H9 (cell line): ENCODE measurements at regions not wholly inside any gene's neighbourhood (a gene's known extent, or its start where the extent isn't known, plus 50 kb on each side); places are given as distances from the start of the nearest gene placed in this dataset.

Experiments used
- DNase-seq: peaks from one replicate; pipeline ENCODE4 v3.0.0-alpha.2; 2017
- H2AFZ ChIP-seq: one replicate; pipeline ENCODE4 v1.6.1; 2013; ENCODE audit warnings: mild to moderate bottlenecking, low read length, control low read depth, moderate library complexity
- H2AK5ac ChIP-seq: 2 replicates; pipeline ENCODE4 v1.6.1; 2013; ENCODE audit warnings: low read length, control low read depth, mixed read lengths; ENCODE audit not compliant: insufficient read length
- H2BK120ac ChIP-seq: one replicate; pipeline ENCODE4 v1.6.1; 2013; ENCODE audit warnings: low read depth, mild to moderate bottlenecking, low read length, control low read depth, inconsistent platforms; ENCODE audit not compliant: poor library complexity, severe bottlenecking
- H2BK12ac ChIP-seq: 2 replicates; pipeline ENCODE4 v1.6.1; 2013; ENCODE audit warnings: low read length, control low read depth, mixed read lengths, low read depth; ENCODE audit not compliant: insufficient read length
- H2BK15ac ChIP-seq: 2 replicates; pipeline ENCODE4 v1.6.1; 2013; ENCODE audit warnings: low read depth, low read length, control low read depth
- H2BK20ac ChIP-seq: one replicate; pipeline ENCODE4 v1.6.1; 2013; ENCODE audit warnings: low read depth, mild to moderate bottlenecking, low read length, control low read depth, inconsistent platforms; ENCODE audit not compliant: poor library complexity, severe bottlenecking
- H2BK5ac ChIP-seq: 2 replicates; pipeline ENCODE4 v1.6.1; 2013; ENCODE audit warnings: low read length, control low read depth, mixed read lengths; ENCODE audit not compliant: insufficient read length
- H3K14ac ChIP-seq: 2 replicates; pipeline ENCODE4 v1.6.1; 2013; ENCODE audit warnings: low read length, control low read depth; ENCODE audit not compliant: insufficient read depth
- H3K18ac ChIP-seq: 2 replicates; pipeline ENCODE4 v1.6.1; 2013; ENCODE audit warnings: low read depth, mild to moderate bottlenecking, mixed read lengths, low read length, control low read depth; ENCODE audit not compliant: insufficient read length
- H3K23ac ChIP-seq: 2 replicates; pipeline ENCODE4 v1.6.1; 2013; ENCODE audit warnings: low read length, control low read depth, mixed read lengths, low read depth; ENCODE audit not compliant: insufficient read length
- H3K23me2 ChIP-seq: 2 replicates; pipeline ENCODE4 v1.6.1; 2013; ENCODE audit warnings: low read depth, mild to moderate bottlenecking, mixed read lengths, low read length, control low read depth; ENCODE audit not compliant: insufficient read length, poor library complexity, severe bottlenecking
- H3K27ac ChIP-seq: 2 replicates; pipeline ENCODE4 v1.5.1; 2013; ENCODE audit warnings: low read length, control low read depth, mixed read lengths, low read depth; ENCODE audit not compliant: insufficient read length
- H3K27me3 ChIP-seq: 2 replicates; pipeline ENCODE4 v1.6.1; 2013; ENCODE audit warnings: low read length, control low read depth, inconsistent platforms; ENCODE audit not compliant: insufficient read depth
- H3K4ac ChIP-seq: 2 replicates; pipeline ENCODE4 v1.6.1; 2013; ENCODE audit warnings: low read depth, mild to moderate bottlenecking, control low read depth, inconsistent platforms, low read length, moderate library complexity
- H3K4me1 ChIP-seq: 2 replicates; pipeline ENCODE4 v1.6.1; 2013; ENCODE audit warnings: low read length, control low read depth, inconsistent platforms; ENCODE audit not compliant: insufficient read depth
- H3K4me2 ChIP-seq: 2 replicates; pipeline ENCODE4 v1.6.1; 2013; ENCODE audit warnings: low read length, control low read depth, mixed read lengths; ENCODE audit not compliant: insufficient read length, insufficient read depth
- H3K56ac ChIP-seq: 2 replicates; pipeline ENCODE4 v1.6.1; 2013; ENCODE audit warnings: low read depth, mild to moderate bottlenecking, mixed read lengths, low read length, control low read depth; ENCODE audit not compliant: insufficient read length
- H3K79me1 ChIP-seq: 2 replicates; pipeline ENCODE4 v1.6.1; 2013; ENCODE audit warnings: low read depth, mild to moderate bottlenecking, moderate library complexity, low read length, control low read depth, inconsistent platforms; ENCODE audit not compliant: insufficient read depth, poor library complexity, severe bottlenecking
- H3K79me2 ChIP-seq: 2 replicates; pipeline ENCODE4 v1.6.1; 2013; ENCODE audit warnings: low read length, control low read depth, inconsistent platforms; ENCODE audit not compliant: insufficient read depth
- H3K9ac ChIP-seq: 2 replicates; pipeline ENCODE4 v1.6.1; 2013; ENCODE audit warnings: low read length, control low read depth, mixed read lengths; ENCODE audit not compliant: insufficient read length; ENCODE audit errors: extremely low read depth
- H3K9me3 ChIP-seq: one replicate; pipeline ENCODE4 v1.6.1; 2013; ENCODE audit warnings: low read depth, low read length, inconsistent platforms; ENCODE audit not compliant: control insufficient read depth
- H3T11ph ChIP-seq: one replicate; pipeline ENCODE4 v1.6.1; 2013; ENCODE audit warnings: mild to moderate bottlenecking, low read length, control low read depth, inconsistent platforms
- H4K20me1 ChIP-seq: one replicate; pipeline ENCODE4 v1.6.1; 2013; ENCODE audit not compliant: control insufficient read depth, insufficient read length, insufficient read depth
- H4K5ac ChIP-seq: 2 replicates; pipeline ENCODE4 v1.6.1; 2013; ENCODE audit warnings: low read depth, mild to moderate bottlenecking, mixed read lengths, low read length, control low read depth; ENCODE audit not compliant: insufficient read length
- H4K8ac ChIP-seq: replicated peaks from 2 replicates; pipeline ENCODE4 v1.6.1; 2013; ENCODE audit warnings: low read length, control low read depth, mixed read lengths, low read depth; ENCODE audit not compliant: insufficient read length
- H4K91ac ChIP-seq: 2 replicates; pipeline ENCODE4 v1.6.1; 2013; ENCODE audit warnings: low read depth, mild to moderate bottlenecking, moderate library complexity, mixed read lengths, low read length, control low read depth; ENCODE audit not compliant: insufficient read length
- H3K27ac Mint-ChIP-seq, 3 experiments: 2 replicates in 2 of 3; 3 replicates in 1 of 3; pipeline ENCODE4 v1.8.0; 2020 to 2021; ENCODE audit warnings: mixed read lengths in 3 of 3, mild to moderate bottlenecking in 1 of 3, moderate library complexity in 1 of 3
- H3K27me3 Mint-ChIP-seq: 2 replicates; pipeline ENCODE4 v1.8.0; 2021; ENCODE audit warnings: low read depth, mild to moderate bottlenecking, moderate library complexity, mixed read lengths
- H3K36me3 Mint-ChIP-seq, 3 experiments: 2 replicates in 2 of 3; 3 replicates in 1 of 3; pipeline ENCODE4 v1.8.0; 2020 to 2021; ENCODE audit warnings: low read depth in 3 of 3, mixed read lengths in 3 of 3; ENCODE audit not compliant: insufficient read depth in 1 of 3
- H3K4me1 Mint-ChIP-seq, 2 experiments: 2 replicates each; pipeline ENCODE4 v1.8.0; 2020; ENCODE audit warnings: mixed read lengths in 2 of 2
- H3K4me3 Mint-ChIP-seq, 2 experiments: 2 replicates in 1 of 2; 3 replicates in 1 of 2; pipeline ENCODE4 v1.8.0; 2020 to 2021; ENCODE audit warnings: mild to moderate bottlenecking in 2 of 2, mixed read lengths in 2 of 2, moderate library complexity in 1 of 2
- H3K9me3 Mint-ChIP-seq, 2 experiments: 2 replicates in 1 of 2; 3 replicates in 1 of 2; pipeline ENCODE4 v1.8.0; 2020; ENCODE audit warnings: mild to moderate bottlenecking in 2 of 2, mixed read lengths in 2 of 2, moderate library complexity in 1 of 2
- WGBS: extraction: QIAGEN DNeasy Blood & Tissue Kit; methylation state at CpG from one replicate; pipeline ENCODE4 v1.1.7; 2013; ENCODE audit warnings: missing lambda C conversion rate, low lambda C conversion rate, mixed read lengths; ENCODE audit not compliant: insufficient read length; ENCODE audit errors: extremely low coverage; 5-methylcytosine and 5-hydroxymethylcytosine counted together
- TF ChIP-seq, protein P1 (sequence below): fragments of 200-600 bp; sonication (generic); conservative IDR thresholded peaks from 3 replicates; pipeline ENCODE4 v1.8.0; 2021; ENCODE audit warnings: antibody characterized with exemption, mild to moderate bottlenecking

DNA sequence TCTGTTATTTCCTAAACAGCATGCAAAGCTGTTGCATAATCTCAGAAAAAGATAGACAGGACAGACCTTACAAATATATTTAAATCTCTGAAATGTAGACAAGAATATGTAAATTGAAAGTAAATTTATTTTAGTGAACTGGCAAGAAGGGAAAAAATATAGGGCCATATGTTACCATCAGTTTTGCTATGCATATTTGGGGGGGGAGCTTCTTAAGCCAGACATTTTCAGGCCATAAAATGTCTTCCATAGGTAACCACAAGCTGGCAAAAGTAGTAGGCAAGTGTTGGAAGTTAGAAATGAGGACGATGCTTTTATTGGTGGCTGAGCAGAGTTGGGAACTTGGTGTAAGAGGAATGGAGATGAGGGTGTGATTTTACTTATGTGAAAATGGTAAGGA, 272.0 kb upstream of the CXXC4 start:
- H3K27me3 ChIP-seq: no peaks in the 10 kb centered on the region
- H3K23ac ChIP-seq: no peak overlapping the region
- no peaks in the 10 kb centered on the region for H3K23me2 ChIP-seq
- H2BK20ac ChIP-seq: no peak overlapping the region
- H3K14ac ChIP-seq: no peak overlapping the region
- H3K4me1 ChIP-seq: no peaks in the 10 kb centered on the region
- WGBS: no CpG with 5 or more reads among the region's 1 CpG
- no peaks in the 10 kb centered on the region for H3K36me3 Mint-ChIP-seq
- H2BK15ac ChIP-seq: no peak overlapping the region
- H2BK120ac ChIP-seq: no peak overlapping the region
- TF ChIP-seq, protein P1, sequence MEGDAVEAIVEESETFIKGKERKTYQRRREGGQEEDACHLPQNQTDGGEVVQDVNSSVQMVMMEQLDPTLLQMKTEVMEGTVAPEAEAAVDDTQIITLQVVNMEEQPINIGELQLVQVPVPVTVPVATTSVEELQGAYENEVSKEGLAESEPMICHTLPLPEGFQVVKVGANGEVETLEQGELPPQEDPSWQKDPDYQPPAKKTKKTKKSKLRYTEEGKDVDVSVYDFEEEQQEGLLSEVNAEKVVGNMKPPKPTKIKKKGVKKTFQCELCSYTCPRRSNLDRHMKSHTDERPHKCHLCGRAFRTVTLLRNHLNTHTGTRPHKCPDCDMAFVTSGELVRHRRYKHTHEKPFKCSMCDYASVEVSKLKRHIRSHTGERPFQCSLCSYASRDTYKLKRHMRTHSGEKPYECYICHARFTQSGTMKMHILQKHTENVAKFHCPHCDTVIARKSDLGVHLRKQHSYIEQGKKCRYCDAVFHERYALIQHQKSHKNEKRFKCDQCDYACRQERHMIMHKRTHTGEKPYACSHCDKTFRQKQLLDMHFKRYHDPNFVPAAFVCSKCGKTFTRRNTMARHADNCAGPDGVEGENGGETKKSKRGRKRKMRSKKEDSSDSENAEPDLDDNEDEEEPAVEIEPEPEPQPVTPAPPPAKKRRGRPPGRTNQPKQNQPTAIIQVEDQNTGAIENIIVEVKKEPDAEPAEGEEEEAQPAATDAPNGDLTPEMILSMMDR: no peak
- no peak overlapping the region for H4K91ac ChIP-seq
- H3K9me3 ChIP-seq: no peaks in the 10 kb centered on the region
- H2BK12ac ChIP-seq: no peak overlapping the region
- no peak overlapping the region for H3K9ac ChIP-seq
- H2AK5ac ChIP-seq: no peak overlapping the region
- H4K8ac ChIP-seq: no peak overlapping the region
- H4K20me1 ChIP-seq: no peaks in the 10 kb centered on the region
- no peak for DNase-seq
- H3K4me2 ChIP-seq: no peak overlapping the region
- H4K5ac ChIP-seq: no peak overlapping the region
- H2AFZ ChIP-seq: no peak overlapping the region
- no peaks in the 10 kb centered on the region for H3K79me1 ChIP-seq
- H2BK5ac ChIP-seq: no peak overlapping the region
- no peaks in the 10 kb centered on the region for H3K79me2 ChIP-seq
- peaks cover 18% of the 10 kb centered on the region for H3K27me3 Mint-ChIP-seq
- H3K4me1 Mint-ChIP-seq: peaks cover 7% of the 10 kb centered on the region in 2 experiments
- no peak overlapping the region for H3T11ph ChIP-seq
- no peak overlapping the region for H3K4ac ChIP-seq
- H3K4me3 Mint-ChIP-seq: no peak overlapping the region
- H3K27ac ChIP-seq: no peak overlapping the region
- no peak overlapping the region for H3K27ac Mint-ChIP-seq
- no peaks in the 10 kb centered on the region; a peak in 1 of 5 replicates for H3K9me3 Mint-ChIP-seq
- H3K56ac ChIP-seq: no peak overlapping the region
- H3K18ac ChIP-seq: no peak overlapping the region
